ENCODE measurements at regions not wholly inside any gene's neighbourhood (a gene's known extent, or its start where the extent isn't known, plus 50 kb on each side); places are given as distances from the start of the nearest gene placed in this dataset.

- Histone ChIP-seq H3K27ac (ENCODE audit: low read depth in 2 of 2, low read length in 1 of 2) (no peak overlapping the region), H3K9ac (no peak overlapping the region), H3K9me3 (no peaks in the 10 kb centered on the region), H3K4me1 (ENCODE audit: control insufficient read depth in 1 of 2, insufficient read depth in 2 of 2, low read depth in 1 of 2, low read length in 1 of 2) (peaks cover 0 to 17% of the 10 kb centered on the region in 2 experiments; a peak in 1 of 4 replicates), H2AFZ (ENCODE audit: low read depth) (no peak overlapping the region), H3K27me3 (ENCODE audit: insufficient read depth) (no peaks in the 10 kb centered on the region), H3K79me2 (ENCODE audit: insufficient read depth) (no peaks in the 10 kb centered on the region), H3K4me3 (ENCODE audit: low read depth in 2 of 2, low read length in 1 of 2) (no peak overlapping the region), H3F3A (replicated peaks; ENCODE audit: insufficient read depth) (no peaks in the 10 kb centered on the region), H3K36me3 (replicated peaks in 1 of 2; ENCODE audit: control insufficient read depth in 1 of 2, insufficient read depth in 2 of 2, low read length in 1 of 2) (no peaks in the 10 kb centered on the region), H3K4me2 (no peak overlapping the region), H4K20me1 (ENCODE audit: insufficient read depth) (no peaks in the 10 kb centered on the region), H3K9me2 (no peaks in the 10 kb centered on the region)
- no peak for DNase-seq
- CTCF ChIA-PET, result no interaction called here
- POLR2A ChIA-PET, result no interaction called here
- TF ChIP-seq IRF3 (IDR thresholded peaks at IDR 0.05; ENCODE audit: low read depth, low read length), result no peak
- TF ChIP-seq MXI1 (IDR thresholded peaks at IDR 0.05; ENCODE audit: low read depth, low read length), result no peak
- TF ChIP-seq FOXJ3 (CRISPR knock-in tag; IDR thresholded peaks at IDR 0.05), result no peak
- TF ChIP-seq RXRA (IDR thresholded peaks at IDR 0.05; ENCODE audit: borderline replicate concordance, low read depth), result no peak
- no peak for TF ChIP-seq MEF2A (IDR thresholded peaks at IDR 0.05; ENCODE audit: borderline replicate concordance, low read depth)
- TF ChIP-seq, protein P1, sequence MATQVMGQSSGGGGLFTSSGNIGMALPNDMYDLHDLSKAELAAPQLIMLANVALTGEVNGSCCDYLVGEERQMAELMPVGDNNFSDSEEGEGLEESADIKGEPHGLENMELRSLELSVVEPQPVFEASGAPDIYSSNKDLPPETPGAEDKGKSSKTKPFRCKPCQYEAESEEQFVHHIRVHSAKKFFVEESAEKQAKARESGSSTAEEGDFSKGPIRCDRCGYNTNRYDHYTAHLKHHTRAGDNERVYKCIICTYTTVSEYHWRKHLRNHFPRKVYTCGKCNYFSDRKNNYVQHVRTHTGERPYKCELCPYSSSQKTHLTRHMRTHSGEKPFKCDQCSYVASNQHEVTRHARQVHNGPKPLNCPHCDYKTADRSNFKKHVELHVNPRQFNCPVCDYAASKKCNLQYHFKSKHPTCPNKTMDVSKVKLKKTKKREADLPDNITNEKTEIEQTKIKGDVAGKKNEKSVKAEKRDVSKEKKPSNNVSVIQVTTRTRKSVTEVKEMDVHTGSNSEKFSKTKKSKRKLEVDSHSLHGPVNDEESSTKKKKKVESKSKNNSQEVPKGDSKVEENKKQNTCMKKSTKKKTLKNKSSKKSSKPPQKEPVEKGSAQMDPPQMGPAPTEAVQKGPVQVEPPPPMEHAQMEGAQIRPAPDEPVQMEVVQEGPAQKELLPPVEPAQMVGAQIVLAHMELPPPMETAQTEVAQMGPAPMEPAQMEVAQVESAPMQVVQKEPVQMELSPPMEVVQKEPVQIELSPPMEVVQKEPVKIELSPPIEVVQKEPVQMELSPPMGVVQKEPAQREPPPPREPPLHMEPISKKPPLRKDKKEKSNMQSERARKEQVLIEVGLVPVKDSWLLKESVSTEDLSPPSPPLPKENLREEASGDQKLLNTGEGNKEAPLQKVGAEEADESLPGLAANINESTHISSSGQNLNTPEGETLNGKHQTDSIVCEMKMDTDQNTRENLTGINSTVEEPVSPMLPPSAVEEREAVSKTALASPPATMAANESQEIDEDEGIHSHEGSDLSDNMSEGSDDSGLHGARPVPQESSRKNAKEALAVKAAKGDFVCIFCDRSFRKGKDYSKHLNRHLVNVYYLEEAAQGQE (IDR thresholded peaks at IDR 0.05; ENCODE audit: low read depth, low read length), result no peak
- TF ChIP-seq TEAD4 (IDR thresholded peaks at IDR 0.05; ENCODE audit: borderline replicate concordance, insufficient read depth), result no peak
- TF ChIP-seq SMC3 (IDR thresholded peaks at IDR 0.05; ENCODE audit: low read depth, low read length), result no peak
- no peak for TF ChIP-seq EZH2phosphoT487 (IDR thresholded peaks at IDR 0.05; ENCODE audit: borderline replicate concordance, low read depth)
- TF ChIP-seq POLR2AphosphoS5 (IDR thresholded peaks at IDR 0.05; ENCODE audit: low read depth, low read length), result no peak
- TF ChIP-seq SIN3A (IDR thresholded peaks at IDR 0.05; ENCODE audit: borderline replicate concordance, low read depth, low read length), result no peak
- no peak for TF ChIP-seq FOXM1 (IDR thresholded peaks at IDR 0.05; ENCODE audit: low read depth)
- TF ChIP-seq JUND (IDR thresholded peaks at IDR 0.05), result no peak
- no peak for TF ChIP-seq GABPA (IDR thresholded peaks at IDR 0.05; ENCODE audit: low read depth)
- no peak for TF ChIP-seq FOSL2 (IDR thresholded peaks at IDR 0.05; ENCODE audit: borderline replicate concordance, low read depth)
- TF ChIP-seq RAD21 (IDR thresholded peaks at IDR 0.05; ENCODE audit: low read length), result no peak
- TF ChIP-seq, protein P2, sequence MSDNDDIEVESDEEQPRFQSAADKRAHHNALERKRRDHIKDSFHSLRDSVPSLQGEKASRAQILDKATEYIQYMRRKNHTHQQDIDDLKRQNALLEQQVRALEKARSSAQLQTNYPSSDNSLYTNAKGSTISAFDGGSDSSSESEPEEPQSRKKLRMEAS (IDR thresholded peaks at IDR 0.05; ENCODE audit: low read depth), result no peak
- WGBS (ENCODE audit: low lambda C conversion rate), result 89% methylated on average over 7 of the region's 7 CpGs
Measured at GRCh38 chr1:43057567-43057966, 98.9 kb upstream of the SLC2A1 start.

Measured in SK-N-SH (cell line).